ENCODE measurements at regions not wholly inside any gene's neighbourhood (a gene's known extent, or its start where the extent isn't known, plus 50 kb on each side); places are given as distances from the start of the nearest gene placed in this dataset.

DNA sequence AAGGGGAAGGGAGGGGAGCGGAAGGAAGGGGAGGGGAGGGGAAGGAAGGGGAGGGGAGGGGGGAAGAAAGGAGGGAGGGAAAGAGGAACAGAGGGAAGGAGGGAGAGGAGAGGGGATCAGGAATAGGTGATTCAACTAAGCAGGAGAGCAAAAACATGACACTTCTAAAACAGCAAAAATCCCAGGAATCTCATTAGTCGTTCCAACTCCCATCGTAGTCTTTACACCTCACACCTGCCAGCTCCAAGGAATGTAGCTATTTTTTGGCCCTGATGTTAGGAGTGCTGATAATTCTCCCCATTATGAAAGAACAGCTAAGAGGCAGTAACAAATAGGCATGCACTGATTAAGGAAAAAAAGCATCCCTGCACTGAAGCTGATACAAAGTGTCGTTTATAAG is 709.9 kb upstream of the PKDCC start:
- Mint-ChIP-seq H3K27ac (ENCODE audit: unreplicated experiment) (no peak overlapping the region), H3K27me3 (ENCODE audit: unreplicated experiment) (no peaks in the 10 kb centered on the region), H3K9me3 (ENCODE audit: unreplicated experiment) (no peaks in the 10 kb centered on the region), H3K36me3 (ENCODE audit: unreplicated experiment) (no peaks in the 10 kb centered on the region), H3K4me1 (ENCODE audit: unreplicated experiment) (no peaks in the 10 kb centered on the region), H3K4me3 (ENCODE audit: unreplicated experiment) (no peak overlapping the region)
- DNase-seq (ENCODE audit: extremely low spot score, unreplicated experiment): no peak
- TF ChIP-seq, protein P1, sequence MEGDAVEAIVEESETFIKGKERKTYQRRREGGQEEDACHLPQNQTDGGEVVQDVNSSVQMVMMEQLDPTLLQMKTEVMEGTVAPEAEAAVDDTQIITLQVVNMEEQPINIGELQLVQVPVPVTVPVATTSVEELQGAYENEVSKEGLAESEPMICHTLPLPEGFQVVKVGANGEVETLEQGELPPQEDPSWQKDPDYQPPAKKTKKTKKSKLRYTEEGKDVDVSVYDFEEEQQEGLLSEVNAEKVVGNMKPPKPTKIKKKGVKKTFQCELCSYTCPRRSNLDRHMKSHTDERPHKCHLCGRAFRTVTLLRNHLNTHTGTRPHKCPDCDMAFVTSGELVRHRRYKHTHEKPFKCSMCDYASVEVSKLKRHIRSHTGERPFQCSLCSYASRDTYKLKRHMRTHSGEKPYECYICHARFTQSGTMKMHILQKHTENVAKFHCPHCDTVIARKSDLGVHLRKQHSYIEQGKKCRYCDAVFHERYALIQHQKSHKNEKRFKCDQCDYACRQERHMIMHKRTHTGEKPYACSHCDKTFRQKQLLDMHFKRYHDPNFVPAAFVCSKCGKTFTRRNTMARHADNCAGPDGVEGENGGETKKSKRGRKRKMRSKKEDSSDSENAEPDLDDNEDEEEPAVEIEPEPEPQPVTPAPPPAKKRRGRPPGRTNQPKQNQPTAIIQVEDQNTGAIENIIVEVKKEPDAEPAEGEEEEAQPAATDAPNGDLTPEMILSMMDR (IDR thresholded peaks at IDR 0.05): no peak

DNA sequence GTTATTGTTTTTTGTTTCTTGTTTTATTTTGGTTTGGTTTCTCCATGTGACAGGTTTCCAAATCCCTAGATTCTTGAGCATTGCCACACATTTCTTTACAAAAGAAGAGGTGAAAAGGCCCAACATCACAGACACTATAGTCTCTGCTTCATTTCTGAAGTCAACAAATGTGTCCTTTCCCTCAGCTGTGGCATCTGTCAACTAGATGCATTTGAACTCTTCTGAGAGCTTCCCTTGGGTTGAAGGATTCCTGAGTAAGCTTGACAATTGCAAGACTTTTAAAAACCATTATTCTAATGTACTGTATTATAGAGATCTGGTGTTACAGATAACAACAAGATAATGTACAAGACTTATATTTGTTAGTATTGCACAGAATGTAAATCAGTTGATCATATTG is 703.3 kb upstream of the PKDCC start:
- Mint-ChIP-seq H3K4me1 (ENCODE audit: unreplicated experiment) (no peaks in the 10 kb centered on the region), H3K27ac (ENCODE audit: unreplicated experiment) (no peak overlapping the region), H3K27me3 (ENCODE audit: unreplicated experiment) (peaks cover 8% of the 10 kb centered on the region), H3K9me3 (ENCODE audit: unreplicated experiment) (no peaks in the 10 kb centered on the region), H3K4me3 (ENCODE audit: unreplicated experiment) (no peak overlapping the region), H3K36me3 (ENCODE audit: unreplicated experiment) (no peaks in the 10 kb centered on the region)
- TF ChIP-seq, protein P1 (IDR thresholded peaks at IDR 0.05): no peak
- DNase-seq (ENCODE audit: extremely low spot score, unreplicated experiment): no peak

DNA sequence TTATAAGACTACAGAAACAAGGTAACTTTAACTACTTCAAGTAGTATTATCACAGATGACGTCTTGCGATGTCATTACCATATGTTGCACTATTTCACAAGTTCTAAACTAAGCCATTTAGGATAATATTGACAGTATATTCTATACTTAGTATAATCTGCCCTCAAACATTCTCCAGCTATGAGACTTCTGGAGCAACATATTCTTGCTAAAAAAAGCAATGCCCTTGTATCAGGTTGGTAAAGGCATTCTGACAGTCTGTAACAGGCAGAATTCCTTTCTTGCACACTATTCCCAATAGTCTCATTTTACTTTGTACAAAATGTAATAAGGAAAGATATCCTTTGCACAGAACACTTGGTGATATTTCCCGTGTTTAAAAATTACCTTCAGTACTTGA is 694.8 kb upstream of the PKDCC start:
- no peak for DNase-seq (ENCODE audit: extremely low spot score, unreplicated experiment)
- TF ChIP-seq, protein P1 (IDR thresholded peaks at IDR 0.05): no peak
- H3K27ac Mint-ChIP-seq (ENCODE audit: unreplicated experiment): no peak overlapping the region

DNA sequence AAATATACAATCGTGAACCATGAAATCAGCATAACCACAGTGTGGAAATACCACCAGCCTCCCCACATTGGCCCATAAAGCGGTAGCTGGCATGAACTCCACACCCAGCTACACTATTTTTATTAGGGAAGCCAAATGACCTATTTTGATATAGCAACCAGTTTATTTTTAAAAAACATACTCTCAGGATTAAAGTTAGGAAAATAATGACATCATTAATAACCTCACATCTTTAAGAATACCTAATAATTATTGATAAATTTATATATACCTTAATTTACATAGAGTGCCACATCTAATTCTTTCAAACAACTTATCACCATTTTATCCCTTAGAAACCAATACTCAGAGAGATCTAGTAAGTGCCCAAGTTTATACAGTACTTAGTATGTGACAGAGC is 692.0 kb upstream of the PKDCC start:
- H3K36me3 Mint-ChIP-seq (ENCODE audit: unreplicated experiment): no peaks in the 10 kb centered on the region
- DNase-seq (ENCODE audit: extremely low spot score, unreplicated experiment): no peak
- H3K4me1 Mint-ChIP-seq (ENCODE audit: unreplicated experiment): no peaks in the 10 kb centered on the region
- H3K27me3 Mint-ChIP-seq (ENCODE audit: unreplicated experiment): peaks cover 6% of the 10 kb centered on the region
- H3K9me3 Mint-ChIP-seq (ENCODE audit: unreplicated experiment): no peaks in the 10 kb centered on the region
- no peak overlapping the region for H3K27ac Mint-ChIP-seq (ENCODE audit: unreplicated experiment)
- H3K4me3 Mint-ChIP-seq (ENCODE audit: unreplicated experiment): no peak overlapping the region
- TF ChIP-seq, protein P1 (IDR thresholded peaks at IDR 0.05): no peak

More for the DNA sequence above, 694.8 kb upstream of the PKDCC start:
- H3K4me3 Mint-ChIP-seq (ENCODE audit: unreplicated experiment): no peak overlapping the region
- no peaks in the 10 kb centered on the region for H3K9me3 Mint-ChIP-seq (ENCODE audit: unreplicated experiment)
- H3K4me1 Mint-ChIP-seq (ENCODE audit: unreplicated experiment): no peaks in the 10 kb centered on the region
- no peaks in the 10 kb centered on the region for H3K36me3 Mint-ChIP-seq (ENCODE audit: unreplicated experiment)
- peaks cover 10% of the 10 kb centered on the region for H3K27me3 Mint-ChIP-seq (ENCODE audit: unreplicated experiment)

DNA sequence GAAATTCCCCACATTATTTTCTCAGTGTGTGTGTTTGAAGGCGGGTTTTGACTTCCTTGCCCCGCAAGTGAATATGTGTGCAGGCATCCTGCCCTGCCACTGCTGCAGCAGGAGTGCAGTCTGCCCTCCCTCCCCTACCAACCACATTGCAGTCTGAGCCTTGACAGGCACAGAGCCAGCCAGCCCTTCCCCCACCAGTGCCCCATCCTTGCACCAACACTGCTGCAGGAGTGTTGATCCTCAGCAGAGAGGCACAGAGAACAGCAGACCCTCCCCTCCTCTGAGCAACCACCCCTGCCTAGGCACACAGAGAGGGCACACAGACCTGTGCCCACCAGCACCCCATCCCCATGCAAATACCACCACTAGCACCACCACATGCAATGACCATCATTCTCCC is 683.0 kb upstream of the PKDCC start:
- no peaks in the 10 kb centered on the region for H3K27me3 Mint-ChIP-seq (ENCODE audit: unreplicated experiment)
- no peaks in the 10 kb centered on the region for H3K36me3 Mint-ChIP-seq (ENCODE audit: unreplicated experiment)
- no peak overlapping the region for H3K27ac Mint-ChIP-seq (ENCODE audit: unreplicated experiment)
- peaks cover 5% of the 10 kb centered on the region for H3K9me3 Mint-ChIP-seq (ENCODE audit: unreplicated experiment)
- no peak overlapping the region for H3K4me3 Mint-ChIP-seq (ENCODE audit: unreplicated experiment)
- H3K4me1 Mint-ChIP-seq (ENCODE audit: unreplicated experiment): no peaks in the 10 kb centered on the region
- no peak for DNase-seq (ENCODE audit: extremely low spot score, unreplicated experiment)
- TF ChIP-seq, protein P1 (IDR thresholded peaks at IDR 0.05): no peak
